Inferior parietal cortex (tissue), 1 donor: ENCODE measurements at regions not wholly inside any gene's neighbourhood (a gene's known extent, or its start where the extent isn't known, plus 50 kb on each side); places are given as distances from the start of the nearest gene placed in this dataset.
"Not testable (repeated sequence)": the region's sequence is repeated elsewhere in the genome, so short reads cannot be mapped to it uniquely, and the experiment has no call there.

Source experiments
- DNase-seq: peaks from one replicate; pipeline ENCODE4 v3.0.0-alpha.2; 2016; ENCODE audit errors: extremely low spot score

- no peak for DNase-seq
Measured at GRCh38 chr2:185246717-185247116, 491.9 kb upstream of the FSIP2 start.

- no peak for DNase-seq
Measured at GRCh38 chr2:185255566-185255965, 483.0 kb upstream of the FSIP2 start.

GRCh38 chr2:185265747-185266146, 472.9 kb upstream of the FSIP2 start:
- DNase-seq: no peak

GRCh38 chr2:185268651-185269050, 470.0 kb upstream of the FSIP2 start:
- DNase-seq: no peak

- DNase-seq: no peak
Measured at GRCh38 chr2:185274718-185275484, 463.7 kb upstream of the FSIP2 start.

GRCh38 chr2:185275979-185276378, 462.6 kb upstream of the FSIP2 start:
- DNase-seq: not testable (repeated sequence)

- DNase-seq: no peak
Measured at GRCh38 chr2:185278761-185279160, 459.8 kb upstream of the FSIP2 start.

GRCh38 chr2:185279999-185280398, 458.6 kb upstream of the FSIP2 start:
- peak; percentile 6 for DNase-seq

- DNase-seq: no peak
Measured at GRCh38 chr2:185284696-185285095, 453.9 kb upstream of the FSIP2 start.

GRCh38 chr2:185290012-185290411, 448.6 kb upstream of the FSIP2 start:
- not testable (repeated sequence) for DNase-seq

GRCh38 chr2:185291035-185291647, 447.5 kb upstream of the FSIP2 start:
- no peak for DNase-seq

- DNase-seq: no peak
Measured at GRCh38 chr2:185299867-185300266, 438.7 kb upstream of the FSIP2 start.

- DNase-seq: no peak
Measured at GRCh38 chr2:185306119-185306518, 432.5 kb upstream of the FSIP2 start.

- DNase-seq: no peak
Measured at GRCh38 chr2:185316383-185316782, 422.2 kb upstream of the FSIP2 start.

- DNase-seq: no peak
Measured at GRCh38 chr2:185318271-185318724, 420.3 kb upstream of the FSIP2 start.

GRCh38 chr2:185335879-185336278, 402.7 kb upstream of the FSIP2 start:
- DNase-seq: no peak

- no peak for DNase-seq
Measured at GRCh38 chr2:185337033-185337432, 401.6 kb upstream of the FSIP2 start.

GRCh38 chr2:185338104-185338503, 400.5 kb upstream of the FSIP2 start:
- no peak for DNase-seq

GRCh38 chr2:185347445-185347844, 391.2 kb upstream of the FSIP2 start:
- DNase-seq: no peak

GRCh38 chr2:185360776-185361175, 377.8 kb upstream of the FSIP2 start:
- no peak for DNase-seq

GRCh38 chr2:185372188-185372587, 366.4 kb upstream of the FSIP2 start:
- no peak for DNase-seq

GRCh38 chr2:185373229-185373628, 365.4 kb upstream of the FSIP2 start:
- no peak for DNase-seq

- DNase-seq: no peak
Measured at GRCh38 chr2:185374878-185375277, 363.7 kb upstream of the FSIP2 start.
